ENCODE measurements at regions not wholly inside any gene's neighbourhood (a gene's known extent, or its start where the extent isn't known, plus 50 kb on each side); places are given as distances from the start of the nearest gene placed in this dataset.

- no peaks in the 10 kb centered on the region for H3K36me3 ChIP-seq (replicated peaks in 1 of 2; ENCODE audit: control insufficient read depth in 1 of 2, insufficient read depth in 2 of 2, low read length in 2 of 2)
- no peak overlapping the region for H3K4me3 ChIP-seq (replicated peaks in 1 of 3; ENCODE audit: insufficient read depth in 1 of 3, low read depth in 2 of 3, low read length in 3 of 3)
- in situ Hi-C loops (cut with HindIII; ENCODE audit: extremely low pct_ligation_motif_present, low pct_unique_long_range_greater_than_20kb) (no loop called here), intact Hi-C loops (cut with micrococcal nuclease; ENCODE audit: unreplicated experiment) (no loop called here)
- H4K20me1 ChIP-seq (ENCODE audit: insufficient read depth, low read length) = no peaks in the 10 kb centered on the region
- TF ChIP-seq NRL (CRISPR knock-in tag; IDR thresholded peaks at IDR 0.05; ENCODE audit: borderline replicate concordance) = no peak
- no peaks in the 10 kb centered on the region; a peak in 1 of 5 replicates for H3K27me3 ChIP-seq (ENCODE audit: control insufficient read depth in 1 of 2, insufficient read depth in 2 of 2, low read length in 2 of 2)
- no peak overlapping the region for H2AFZ ChIP-seq (ENCODE audit: low read length)
- H3K27ac ChIP-seq (ENCODE audit: extremely low read length, insufficient read depth, low read length) = no peak overlapping the region
- H3K9me3 ChIP-seq (ENCODE audit: low read length) = peaks cover 10% of the 10 kb centered on the region
- DNase-seq (ENCODE audit: low spot score) (no peak), FAIRE-seq (no peak), ATAC-seq (no peak)
- no peak overlapping the region for H3K4me2 ChIP-seq (ENCODE audit: low read depth, low read length)
- no peaks in the 10 kb centered on the region for H3K79me2 ChIP-seq (ENCODE audit: insufficient read depth, low read length)
- ChIA-PET CTCF (ENCODE audit: low intra/inter-chr PET ratio, low total read pairs) (no interaction called here), POLR2A (no interaction called here)
- BruUV-seq (replicated peaks) = no TSS peak
- no peaks in the 10 kb centered on the region for H3K4me1 ChIP-seq (ENCODE audit: insufficient read depth, low read length)
- H3K9ac ChIP-seq (ENCODE audit: insufficient read depth, low read depth, low read length) = no peak overlapping the region
Observed at GRCh38 chr7:106456329-106456728, 171.5 kb upstream of the NAMPT start.

- no peak for FAIRE-seq
- in situ Hi-C loops (cut with HindIII; ENCODE audit: extremely low pct_ligation_motif_present, low pct_unique_long_range_greater_than_20kb) = no loop called here
- TF ChIP-seq SNAPC5 (CRISPR knock-in tag; IDR thresholded peaks at IDR 0.05; ENCODE audit: borderline replicate concordance) (no peak), NAIF1 (CRISPR knock-in tag; IDR thresholded peaks at IDR 0.05; ENCODE audit: borderline replicate concordance) (no peak), ZNF609 (CRISPR knock-in tag; IDR thresholded peaks at IDR 0.05; ENCODE audit: borderline replicate concordance) (no peak), ZNF777 (CRISPR knock-in tag; IDR thresholded peaks at IDR 0.05) (no peak), FOXO1 (CRISPR knock-in tag; IDR thresholded peaks at IDR 0.05) (no peak), ZNF552 (CRISPR knock-in tag; IDR thresholded peaks at IDR 0.05; ENCODE audit: borderline replicate concordance) (no peak), LRRFIP1 (CRISPR knock-in tag; conservative IDR thresholded peaks at IDR 0.05) (no peak), TRIM24 (CRISPR knock-in tag; IDR thresholded peaks at IDR 0.05) (no peak), YY1 (IDR thresholded peaks at IDR 0.05; ENCODE audit: insufficient read depth, insufficient replicate concordance, low read depth, low read length) (no peak)
Observed at GRCh38 chr7:106452031-106452851, 167.5 kb upstream of the NAMPT start.

More at GRCh38 chr7:106452031-106452851, 167.5 kb upstream of the NAMPT start:
- Histone ChIP-seq H3K9ac (ENCODE audit: insufficient read depth, low read depth, low read length) (no peak overlapping the region), H3K36me3 (replicated peaks in 1 of 2; ENCODE audit: control insufficient read depth in 1 of 2, insufficient read depth in 2 of 2, low read length in 2 of 2) (no peaks in the 10 kb centered on the region), H3K27ac (ENCODE audit: extremely low read length, insufficient read depth, low read length) (no peak overlapping the region), H3K9me3 (ENCODE audit: low read length) (peaks cover 10% of the 10 kb centered on the region), H3K79me2 (ENCODE audit: insufficient read depth, low read length) (no peaks in the 10 kb centered on the region), H3K4me1 (ENCODE audit: insufficient read depth, low read length) (no peaks in the 10 kb centered on the region), H3K4me2 (ENCODE audit: low read depth, low read length) (no peak overlapping the region), H2AFZ (ENCODE audit: low read length) (no peak overlapping the region), H3K27me3 (ENCODE audit: control insufficient read depth in 1 of 2, insufficient read depth in 2 of 2, low read length in 2 of 2) (no peaks in the 10 kb centered on the region), H3K4me3 (replicated peaks in 1 of 3; ENCODE audit: insufficient read depth in 1 of 3, low read depth in 2 of 3, low read length in 3 of 3) (no peak overlapping the region), H4K20me1 (ENCODE audit: insufficient read depth, low read length) (no peaks in the 10 kb centered on the region)
- WGBS (ENCODE audit: low lambda C conversion rate) = 4% methylated on average over 5 of the region's 5 CpGs
- ATAC-seq (no peak), DNase-seq (ENCODE audit: low spot score) (no peak)
- intact Hi-C loops (cut with micrococcal nuclease; ENCODE audit: unreplicated experiment) = no loop called here
- ChIA-PET POLR2A (no interaction called here), CTCF (ENCODE audit: low intra/inter-chr PET ratio, low total read pairs) (no interaction called here)
- no TSS peak for BruUV-seq (replicated peaks)

All from HepG2 (cell line).